Stomach smooth muscle (tissue), 2 donors: ENCODE measurements at regions not wholly inside any gene's neighbourhood (a gene's known extent, or its start where the extent isn't known, plus 50 kb on each side); places are given as distances from the start of the nearest gene placed in this dataset.

Source experiments
- H3K27ac ChIP-seq: one replicate; pipeline ENCODE4 v1.7.0; 2013; ENCODE audit warnings: mild to moderate bottlenecking, low read length, inconsistent platforms
- H3K27me3 ChIP-seq, 2 donors: one replicate each; pipeline ENCODE4 v1.7.0; 2013; ENCODE audit warnings: low read length in 2 of 2; ENCODE audit not compliant: insufficient read depth in 2 of 2, control insufficient read depth in 1 of 2
- H3K36me3 ChIP-seq, 2 donors: one replicate each; pipeline ENCODE4 v1.7.0; 2013; ENCODE audit warnings: low read length in 2 of 2; ENCODE audit not compliant: control insufficient read depth in 2 of 2, insufficient read depth in 2 of 2
- H3K4me1 ChIP-seq: one replicate; pipeline ENCODE4 v1.7.0; 2013; ENCODE audit warnings: low read length; ENCODE audit not compliant: control insufficient read depth, insufficient read depth
- H3K4me3 ChIP-seq, 2 donors: one replicate each; pipeline ENCODE4 v1.7.0; 2013; ENCODE audit warnings: low read length in 2 of 2
- H3K9ac ChIP-seq, 2 donors: one replicate each; pipeline ENCODE4 v1.7.0; 2013; ENCODE audit warnings: low read length in 2 of 2, mild to moderate bottlenecking in 1 of 2
- H3K9me3 ChIP-seq, 2 donors: one replicate each; pipeline ENCODE4 v1.7.0; 2013; ENCODE audit warnings: low read length in 2 of 2; ENCODE audit not compliant: control insufficient read depth in 2 of 2
- donor health status: healthy.
- donor health status: Pancreatic carcinoma.

DNA sequence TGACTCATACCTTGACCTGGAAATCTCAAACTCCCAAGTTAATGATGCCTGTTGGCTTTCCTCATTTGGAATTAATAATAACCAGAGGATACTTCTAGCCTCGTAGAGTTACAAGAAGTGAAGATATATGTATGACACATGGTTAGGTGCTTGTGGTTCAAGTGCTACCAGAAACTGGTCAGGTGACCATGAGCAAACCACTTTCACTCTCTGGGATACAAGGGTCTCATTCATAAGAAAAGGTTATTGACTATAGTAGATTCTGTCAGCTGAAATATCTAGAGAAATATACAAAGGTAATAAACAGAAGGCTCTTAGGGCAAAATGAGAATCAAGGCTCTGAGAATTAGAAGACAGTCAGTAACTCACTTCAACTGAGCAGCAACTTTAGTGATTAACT lies 233.3 kb downstream of the KCNA4 start:
- no peaks in the 10 kb centered on the region for H3K36me3 ChIP-seq
- no peaks in the 10 kb centered on the region for H3K4me1 ChIP-seq
- no peak overlapping the region for H3K4me3 ChIP-seq
- H3K27ac ChIP-seq = no peak overlapping the region
- no peaks in the 10 kb centered on the region for H3K27me3 ChIP-seq
- H3K9ac ChIP-seq = no peak overlapping the region
- no peaks in the 10 kb centered on the region for H3K9me3 ChIP-seq

DNA sequence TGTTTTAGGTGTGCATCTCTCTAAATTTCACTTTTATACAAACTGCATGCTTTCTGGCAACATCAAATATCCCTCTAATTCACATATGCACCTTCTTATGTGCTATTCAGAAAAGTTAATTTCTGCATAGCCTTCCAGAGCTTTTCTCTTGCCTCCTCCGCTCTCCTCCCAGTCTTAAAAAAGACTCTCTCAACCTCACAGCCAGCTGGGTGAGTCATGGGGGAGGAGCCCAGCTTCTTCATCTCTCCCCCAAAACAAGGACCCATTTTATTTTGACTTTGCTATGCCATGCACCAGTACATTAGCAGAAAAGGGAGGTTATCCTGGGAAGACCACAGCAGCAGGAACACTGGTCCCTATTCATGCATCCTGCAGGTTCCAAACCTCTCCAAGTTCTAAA lies 234.4 kb downstream of the KCNA4 start:
- Histone ChIP-seq H3K4me1 (no peaks in the 10 kb centered on the region), H3K36me3 (no peaks in the 10 kb centered on the region), H3K4me3 (no peak overlapping the region), H3K27me3 (no peaks in the 10 kb centered on the region), H3K9ac (no peak overlapping the region), H3K27ac (no peak overlapping the region), H3K9me3 (no peaks in the 10 kb centered on the region)

DNA sequence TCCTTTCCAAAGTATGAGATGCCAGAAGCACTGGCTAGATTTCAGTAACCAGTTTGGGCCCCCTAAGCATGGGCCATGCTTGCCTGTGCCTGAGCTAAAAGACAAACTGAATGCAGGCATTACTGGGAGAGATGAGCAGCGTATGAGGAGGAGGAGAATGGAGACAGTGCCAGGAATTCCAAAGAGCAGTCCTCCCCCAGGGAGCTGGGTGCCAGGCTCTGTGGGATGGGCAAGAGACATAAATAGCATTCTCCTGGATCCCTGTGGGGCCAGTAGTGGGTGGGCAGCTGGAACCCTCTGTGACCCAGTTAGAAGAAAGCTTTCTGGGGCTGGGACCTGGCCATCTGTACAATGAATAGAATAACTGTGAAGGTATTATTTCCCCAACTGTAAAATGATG lies 235.6 kb downstream of the KCNA4 start:
- Histone ChIP-seq H3K9me3 (no peaks in the 10 kb centered on the region), H3K9ac (no peak overlapping the region), H3K27ac (no peak overlapping the region), H3K4me3 (no peak overlapping the region), H3K36me3 (no peaks in the 10 kb centered on the region), H3K27me3 (no peaks in the 10 kb centered on the region), H3K4me1 (no peaks in the 10 kb centered on the region)

DNA sequence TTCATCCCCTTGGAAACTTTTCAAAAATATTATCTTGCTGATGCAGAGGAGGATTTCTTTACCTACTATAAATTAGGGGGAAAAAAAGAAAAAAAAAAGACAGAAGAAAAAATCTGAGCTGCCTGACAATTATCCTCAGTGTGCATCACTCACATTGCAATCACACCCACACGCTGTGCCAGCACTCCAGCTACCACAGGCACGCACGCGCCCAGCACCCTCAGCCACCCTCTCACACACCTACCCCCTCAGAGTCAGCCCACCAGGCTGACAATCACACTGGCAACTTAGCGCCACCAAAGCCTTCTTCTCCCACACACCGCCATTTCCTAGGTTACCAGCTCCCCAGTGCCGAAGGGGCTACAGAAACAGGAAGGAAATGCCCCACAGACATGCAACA lies 236.1 kb downstream of the KCNA4 start:
- Histone ChIP-seq H3K4me1 (no peaks in the 10 kb centered on the region), H3K9me3 (no peaks in the 10 kb centered on the region), H3K36me3 (no peaks in the 10 kb centered on the region), H3K9ac (no peak overlapping the region), H3K27ac (no peak overlapping the region), H3K27me3 (no peaks in the 10 kb centered on the region), H3K4me3 (no peak overlapping the region)

DNA sequence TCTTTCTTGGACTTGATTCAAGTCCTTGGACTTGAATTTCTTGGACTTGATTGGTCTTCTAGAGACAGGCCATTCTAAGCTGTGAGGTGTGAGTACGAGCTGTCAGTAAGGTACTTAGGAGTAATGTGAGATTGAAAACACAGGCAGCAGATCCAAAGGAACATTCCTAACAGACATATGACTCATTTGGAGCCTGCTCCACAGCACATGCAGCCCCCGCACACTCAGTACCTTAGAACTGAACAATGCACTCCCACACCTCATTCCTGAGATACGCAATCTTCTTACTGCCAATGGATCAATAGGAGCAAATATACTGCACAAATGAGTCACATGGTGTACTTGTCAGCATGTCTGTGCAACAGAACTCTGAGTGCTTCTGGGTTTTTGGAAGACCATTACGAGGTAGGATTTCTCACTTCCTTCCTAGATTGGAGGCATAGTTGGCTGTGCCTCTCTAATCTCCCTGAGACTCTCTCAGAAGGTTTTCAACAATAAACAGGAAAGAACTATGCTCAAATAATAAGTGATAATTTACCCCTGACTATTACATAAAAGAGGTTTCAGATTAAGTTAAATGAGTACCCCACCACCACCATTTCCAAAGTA lies 243.1 kb downstream of the KCNA4 start:
- H3K27me3 ChIP-seq = no peaks in the 10 kb centered on the region
- H3K9me3 ChIP-seq = no peaks in the 10 kb centered on the region
- no peak overlapping the region for H3K27ac ChIP-seq
- H3K4me1 ChIP-seq = no peaks in the 10 kb centered on the region
- H3K4me3 ChIP-seq = no peak overlapping the region
- no peak overlapping the region for H3K9ac ChIP-seq
- no peaks in the 10 kb centered on the region for H3K36me3 ChIP-seq

DNA sequence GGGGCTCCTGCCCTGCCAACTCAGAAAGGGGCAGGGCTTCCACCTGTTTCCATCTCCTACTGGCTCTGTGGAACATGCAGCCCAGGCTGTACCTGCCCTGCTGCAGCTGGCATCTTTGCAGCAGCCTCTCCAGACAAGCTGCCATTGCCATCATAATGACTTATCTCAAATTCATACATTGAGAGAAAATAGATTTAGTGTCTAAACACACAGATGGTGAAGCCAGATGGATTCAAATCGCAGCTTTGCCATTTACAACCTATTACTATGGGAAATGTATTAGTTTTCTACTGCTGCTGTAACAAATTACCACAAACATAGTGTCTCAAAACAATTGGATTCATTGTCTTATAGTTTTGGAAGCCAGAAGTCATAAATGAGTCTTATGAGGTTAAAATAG lies 260.0 kb downstream of the KCNA4 start:
- Histone ChIP-seq H3K27me3 (no peaks in the 10 kb centered on the region), H3K36me3 (no peaks in the 10 kb centered on the region), H3K9ac (no peak overlapping the region), H3K4me1 (no peaks in the 10 kb centered on the region), H3K4me3 (no peak overlapping the region), H3K27ac (no peak overlapping the region), H3K9me3 (no peaks in the 10 kb centered on the region)

DNA sequence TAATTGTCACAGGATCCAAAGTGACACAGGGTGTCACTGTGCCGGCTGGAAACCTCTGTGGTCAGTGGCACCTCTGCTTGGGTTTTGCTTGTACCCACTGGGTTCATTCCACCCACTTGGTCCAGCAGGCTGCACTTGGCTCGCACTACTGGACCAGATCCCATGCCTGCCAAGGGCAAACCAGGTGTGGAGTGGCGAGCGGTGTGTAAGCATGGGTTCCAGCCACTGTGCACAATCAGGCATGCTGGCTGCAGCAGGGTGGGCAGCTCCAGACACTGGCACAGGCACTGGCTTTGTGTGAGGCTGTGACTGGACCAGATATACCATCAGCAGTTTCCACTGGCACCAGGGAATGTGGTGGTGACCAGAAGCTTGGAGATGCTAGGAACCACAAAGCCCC lies 261.4 kb downstream of the KCNA4 start:
- Histone ChIP-seq H3K27me3 (no peaks in the 10 kb centered on the region), H3K36me3 (no peaks in the 10 kb centered on the region), H3K27ac (no peak overlapping the region), H3K9ac (no peak overlapping the region), H3K4me3 (no peak overlapping the region), H3K9me3 (no peaks in the 10 kb centered on the region), H3K4me1 (no peaks in the 10 kb centered on the region)

DNA sequence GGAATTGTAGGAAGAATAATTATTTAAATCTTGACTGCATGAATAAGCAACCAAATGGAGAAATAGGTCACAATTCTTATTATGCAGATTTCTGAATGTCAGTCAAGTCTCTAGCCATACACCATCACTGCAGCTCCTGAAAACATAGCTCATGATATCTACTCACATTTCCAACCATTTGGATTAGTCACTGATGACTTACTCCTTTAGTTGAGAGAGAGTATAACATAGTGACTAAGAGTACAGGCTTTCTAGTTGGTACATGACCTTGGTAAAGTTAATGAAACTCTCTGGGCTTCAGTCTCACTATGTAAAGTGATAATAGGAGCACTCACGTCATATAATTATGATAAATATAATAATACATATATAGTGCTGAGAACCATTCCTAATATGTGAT lies 265.2 kb downstream of the KCNA4 start:
- Histone ChIP-seq H3K27me3 (no peaks in the 10 kb centered on the region), H3K27ac (no peak overlapping the region), H3K4me3 (no peak overlapping the region), H3K9me3 (no peaks in the 10 kb centered on the region), H3K9ac (no peak overlapping the region), H3K4me1 (no peaks in the 10 kb centered on the region), H3K36me3 (no peaks in the 10 kb centered on the region)

DNA sequence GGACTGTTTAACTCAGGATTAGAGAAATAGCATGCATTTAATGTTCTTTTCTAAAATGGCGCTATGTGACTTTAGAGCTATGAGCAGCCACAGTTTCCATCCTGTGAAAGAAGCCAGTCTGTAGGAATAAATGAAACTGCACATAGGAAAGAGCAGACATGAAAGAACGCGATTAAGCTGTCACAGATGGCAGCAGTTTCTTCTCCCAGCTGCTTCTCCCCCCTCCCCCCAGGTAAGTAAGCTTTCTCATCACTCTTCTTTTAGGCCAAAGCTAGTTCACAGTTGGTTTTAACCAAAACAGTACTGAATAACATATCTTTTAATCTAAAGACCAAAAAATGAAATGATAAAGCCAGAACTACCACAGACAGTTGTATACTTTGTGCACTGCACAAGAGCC lies 266.4 kb downstream of the KCNA4 start:
- H3K27ac ChIP-seq = no peak overlapping the region
- no peak overlapping the region for H3K4me3 ChIP-seq
- H3K36me3 ChIP-seq = no peaks in the 10 kb centered on the region
- H3K4me1 ChIP-seq = no peaks in the 10 kb centered on the region
- H3K9ac ChIP-seq = no peak overlapping the region
- no peaks in the 10 kb centered on the region for H3K9me3 ChIP-seq
- no peaks in the 10 kb centered on the region for H3K27me3 ChIP-seq

DNA sequence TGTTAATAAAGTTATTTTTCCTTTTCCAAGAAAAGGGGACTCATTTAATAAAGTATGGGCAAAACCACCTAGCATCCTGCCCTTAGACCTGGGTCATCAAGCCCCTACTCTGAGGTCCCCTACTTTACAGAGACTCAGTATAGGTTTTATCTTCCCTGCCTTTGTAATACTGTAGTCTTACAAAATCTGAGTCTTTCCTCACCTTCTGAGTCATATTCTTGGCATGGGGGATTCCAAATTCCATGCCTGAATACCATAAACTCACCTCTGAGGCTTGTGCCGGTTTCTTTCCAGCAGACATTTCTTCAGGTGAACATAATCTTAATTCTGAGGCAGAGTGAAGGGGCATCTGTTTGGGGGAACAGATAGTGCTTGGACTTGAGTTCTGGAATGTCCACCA lies 282.5 kb downstream of the KCNA4 start:
- Histone ChIP-seq H3K4me3 (no peak overlapping the region), H3K9ac (no peak overlapping the region), H3K27ac (no peak overlapping the region), H3K4me1 (no peaks in the 10 kb centered on the region), H3K27me3 (no peaks in the 10 kb centered on the region), H3K36me3 (no peaks in the 10 kb centered on the region), H3K9me3 (no peaks in the 10 kb centered on the region)

DNA sequence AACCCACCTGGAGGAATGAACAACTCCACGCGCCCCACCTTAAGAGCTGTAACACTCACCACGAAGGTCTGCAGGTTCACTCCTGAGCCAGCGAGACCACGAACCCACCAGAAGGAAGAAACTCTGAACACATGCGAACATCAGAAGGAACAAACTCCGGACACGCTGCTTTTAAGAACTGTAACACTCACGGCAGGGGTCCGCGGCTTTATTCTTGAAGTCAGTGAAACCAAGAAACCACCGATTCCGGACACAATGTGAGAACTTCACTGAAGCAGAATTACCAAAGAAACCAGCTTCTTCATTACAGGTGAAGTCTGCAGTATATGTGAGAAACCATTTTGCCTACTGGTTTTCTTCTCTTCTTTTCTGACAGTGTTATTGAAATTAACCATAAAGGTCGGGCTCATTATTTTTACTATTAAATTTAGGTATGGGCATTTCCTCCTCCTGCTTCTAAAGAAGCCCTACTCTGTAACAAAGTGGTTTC lies 303.0 kb downstream of the KCNA4 start:
- Histone ChIP-seq H3K36me3 (no peaks in the 10 kb centered on the region), H3K9ac (no peak overlapping the region), H3K4me1 (no peaks in the 10 kb centered on the region), H3K9me3 (no peaks in the 10 kb centered on the region), H3K4me3 (no peak overlapping the region), H3K27me3 (no peaks in the 10 kb centered on the region), H3K27ac (no peak overlapping the region)
